ENCODE measurements at regions not wholly inside any gene's neighbourhood (a gene's known extent, or its start where the extent isn't known, plus 50 kb on each side); places are given as distances from the start of the nearest gene placed in this dataset.
A peak's percentile ranks its signal among the peaks of the same experiment; 100 is the strongest.

DNA sequence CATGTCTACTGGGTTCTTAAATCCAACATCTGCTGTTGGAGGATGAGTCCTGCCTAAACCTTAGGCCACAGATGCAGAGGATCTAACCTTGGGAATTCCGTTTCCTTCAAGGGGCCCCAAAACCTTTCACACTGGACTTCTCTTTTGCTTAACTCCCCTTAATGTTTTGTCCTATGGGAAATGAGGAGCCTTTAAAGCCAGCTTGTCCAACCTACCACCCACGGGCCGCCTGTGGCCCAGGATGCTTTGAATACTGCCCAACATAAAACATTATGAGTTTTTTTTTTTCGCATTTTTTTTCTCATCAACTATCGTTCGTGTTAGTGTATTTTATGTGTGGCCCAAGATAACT, 157.2 kb upstream of the SLC1A4 start:
- Histone ChIP-seq H3K27ac (peak overlapping the region; percentile 54 to 81 (median 74)), H3K4me1 (peaks cover 0 to 11% (median 8%) of the 10 kb centered on the region in 4 donors), H3K9me3 (no peaks in the 10 kb centered on the region), H3K4me3 (no peak overlapping the region), H3K27me3 (no peaks in the 10 kb centered on the region), H3K36me3 (no peaks in the 10 kb centered on the region)
- WGBS, 2 donors (ENCODE audit: low coverage in 1 of 2): 77 to 90% methylated on average over 5 to 6 of the region's 6 CpGs
- in situ Hi-C loops (cut with MboI; ENCODE audit: low pct_ligation_motif_present in 1 of 4, low pct_unique_long_range_greater_than_20kb in 1 of 4, low sequenced_read_pairs in 3 of 4) (no loop called here), intact Hi-C loops (cut with DNase I; ENCODE audit: low total_unique reads) (no loop called here)
- no peak for TF ChIP-seq POLR2AphosphoS5 (IDR thresholded peaks at IDR 0.05)
- no peak for TF ChIP-seq EP300 (IDR thresholded peaks at IDR 0.05; ENCODE audit: low read depth)
- TF ChIP-seq, protein P1, sequence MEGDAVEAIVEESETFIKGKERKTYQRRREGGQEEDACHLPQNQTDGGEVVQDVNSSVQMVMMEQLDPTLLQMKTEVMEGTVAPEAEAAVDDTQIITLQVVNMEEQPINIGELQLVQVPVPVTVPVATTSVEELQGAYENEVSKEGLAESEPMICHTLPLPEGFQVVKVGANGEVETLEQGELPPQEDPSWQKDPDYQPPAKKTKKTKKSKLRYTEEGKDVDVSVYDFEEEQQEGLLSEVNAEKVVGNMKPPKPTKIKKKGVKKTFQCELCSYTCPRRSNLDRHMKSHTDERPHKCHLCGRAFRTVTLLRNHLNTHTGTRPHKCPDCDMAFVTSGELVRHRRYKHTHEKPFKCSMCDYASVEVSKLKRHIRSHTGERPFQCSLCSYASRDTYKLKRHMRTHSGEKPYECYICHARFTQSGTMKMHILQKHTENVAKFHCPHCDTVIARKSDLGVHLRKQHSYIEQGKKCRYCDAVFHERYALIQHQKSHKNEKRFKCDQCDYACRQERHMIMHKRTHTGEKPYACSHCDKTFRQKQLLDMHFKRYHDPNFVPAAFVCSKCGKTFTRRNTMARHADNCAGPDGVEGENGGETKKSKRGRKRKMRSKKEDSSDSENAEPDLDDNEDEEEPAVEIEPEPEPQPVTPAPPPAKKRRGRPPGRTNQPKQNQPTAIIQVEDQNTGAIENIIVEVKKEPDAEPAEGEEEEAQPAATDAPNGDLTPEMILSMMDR (IDR thresholded peaks at IDR 0.05): no peak
- TF ChIP-seq POLR2A (IDR thresholded peaks at IDR 0.05): no peak
- no peak for DNase-seq

DNA sequence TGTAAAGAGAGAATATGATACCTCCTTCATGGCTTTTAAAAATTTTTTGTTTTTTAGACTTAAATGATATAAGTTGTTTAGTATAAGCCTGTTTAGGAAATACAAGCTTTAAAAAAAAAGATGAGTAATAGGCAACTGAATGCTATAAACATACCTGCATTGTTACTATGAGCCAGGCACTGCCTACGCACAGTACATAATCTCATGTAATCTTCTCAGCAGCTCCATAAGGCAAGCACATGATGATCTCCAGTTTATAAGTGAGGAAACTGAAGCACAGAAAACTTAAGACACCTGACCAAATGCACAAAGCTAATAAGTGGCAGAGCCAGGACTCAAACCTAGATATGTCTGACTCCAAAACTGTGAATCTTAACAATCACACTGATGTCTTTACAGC, 156.3 kb upstream of the SLC1A4 start:
- in situ Hi-C loops (cut with MboI; ENCODE audit: low pct_ligation_motif_present in 1 of 4, low pct_unique_long_range_greater_than_20kb in 1 of 4, low sequenced_read_pairs in 3 of 4) (no loop called here), intact Hi-C loops (cut with DNase I; ENCODE audit: low total_unique reads) (no loop called here)
- Histone ChIP-seq H3K4me1 (peaks cover 0 to 21% (median 9%) of the 10 kb centered on the region in 4 donors), H3K27ac (no peak overlapping the region), H3K9me3 (no peaks in the 10 kb centered on the region), H3K27me3 (no peaks in the 10 kb centered on the region), H3K4me3 (no peak overlapping the region), H3K36me3 (no peaks in the 10 kb centered on the region)
- no peak for DNase-seq
- no peak for TF ChIP-seq POLR2A (IDR thresholded peaks at IDR 0.05)
- TF ChIP-seq POLR2AphosphoS5 (IDR thresholded peaks at IDR 0.05): no peak
- TF ChIP-seq, protein P1 (IDR thresholded peaks at IDR 0.05): no peak
- TF ChIP-seq EP300 (IDR thresholded peaks at IDR 0.05; ENCODE audit: low read depth): no peak
- 97 to 100% methylated on average over 1 of the region's 1 CpG for WGBS, 2 donors (ENCODE audit: low coverage in 1 of 2)

DNA sequence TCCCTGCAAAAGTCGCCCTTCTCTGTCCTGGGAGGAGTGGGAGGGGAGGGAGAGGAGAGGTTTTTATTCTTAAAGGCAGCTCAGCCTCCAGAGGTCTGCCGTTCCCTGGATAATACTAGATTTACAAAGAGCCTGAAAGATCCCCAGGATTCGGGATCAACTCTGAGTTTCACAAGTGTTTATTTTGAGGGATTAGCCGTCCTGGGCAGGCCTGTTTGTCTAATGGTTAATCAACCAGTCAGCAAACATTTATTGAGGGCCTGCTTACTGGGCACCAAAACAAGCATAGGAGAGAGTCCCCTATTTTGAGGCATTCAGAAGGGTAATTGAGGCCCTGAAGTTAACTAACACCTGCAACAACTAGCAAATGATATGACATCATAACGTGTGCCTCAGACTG, 152.6 kb upstream of the SLC1A4 start:
- DNase-seq: no peak
- Histone ChIP-seq H3K4me1 (peaks cover 9 to 34% (median 15%) of the 10 kb centered on the region in 4 donors), H3K27ac (no peak overlapping the region), H3K36me3 (no peaks in the 10 kb centered on the region), H3K27me3 (no peaks in the 10 kb centered on the region), H3K9me3 (no peaks in the 10 kb centered on the region), H3K4me3 (no peak overlapping the region)
- WGBS, 2 donors (ENCODE audit: low coverage in 1 of 2): 50% methylated on average over 5 of the region's 5 CpGs; no CpG with 5 or more reads in 1 of the 2 donors
- TF ChIP-seq POLR2A (IDR thresholded peaks at IDR 0.05) (no peak), EP300 (IDR thresholded peaks at IDR 0.05; ENCODE audit: low read depth) (no peak), POLR2AphosphoS5 (IDR thresholded peaks at IDR 0.05) (no peak)
- TF ChIP-seq, protein P1 (IDR thresholded peaks at IDR 0.05): no peak
- in situ Hi-C loops (cut with MboI; ENCODE audit: low pct_ligation_motif_present in 1 of 4, low pct_unique_long_range_greater_than_20kb in 1 of 4, low sequenced_read_pairs in 3 of 4): no loop called here
- intact Hi-C loops (cut with DNase I; ENCODE audit: low total_unique reads): no loop called here

DNA sequence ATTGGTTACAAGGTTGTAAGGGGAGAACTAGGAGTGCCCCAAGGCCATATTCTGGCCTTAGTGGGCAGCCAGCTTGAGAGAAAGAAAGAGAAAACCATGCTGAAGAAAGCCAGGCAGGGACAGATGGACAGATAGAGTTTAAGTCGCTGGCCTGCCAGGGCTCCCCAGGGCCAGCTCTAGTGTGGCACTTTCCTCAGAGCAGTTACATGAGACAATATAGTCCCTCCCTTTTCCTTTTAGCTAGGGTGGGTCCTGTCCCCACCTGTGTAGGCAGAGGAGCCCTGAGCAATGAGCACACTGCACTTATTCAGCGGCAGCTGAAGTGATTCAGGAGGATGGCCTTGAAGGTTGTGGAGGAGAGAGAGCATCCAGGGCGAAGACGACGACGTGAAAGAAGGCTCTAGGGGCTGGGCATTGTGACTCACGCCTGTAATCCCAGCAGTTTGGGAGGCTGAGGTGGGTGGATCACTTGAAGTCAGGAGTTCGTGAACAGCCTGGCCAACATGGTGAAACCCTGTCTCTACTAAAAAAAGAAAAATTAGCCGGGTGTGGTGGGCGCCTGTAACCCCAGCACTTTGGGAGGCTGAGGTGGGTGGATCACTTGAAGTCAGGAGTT, 152.0 kb upstream of the SLC1A4 start:
- H3K4me1 ChIP-seq: peaks cover 9 to 33% (median 14%) of the 10 kb centered on the region in 4 donors
- 78 to 83% methylated on average over 6 to 10 of the region's 10 CpGs for WGBS, 2 donors (ENCODE audit: low coverage in 1 of 2)
- no peak overlapping the region for H3K4me3 ChIP-seq
- in situ Hi-C loops (cut with MboI; ENCODE audit: low pct_ligation_motif_present in 1 of 4, low pct_unique_long_range_greater_than_20kb in 1 of 4, low sequenced_read_pairs in 3 of 4): no loop called here
- H3K9me3 ChIP-seq: no peaks in the 10 kb centered on the region
- no peak for DNase-seq
- no peaks in the 10 kb centered on the region for H3K36me3 ChIP-seq
- H3K27ac ChIP-seq: peak overlapping the region in 2 of 4 donors; percentile 52 to 77
- TF ChIP-seq POLR2AphosphoS5 (IDR thresholded peaks at IDR 0.05): no peak
- TF ChIP-seq, protein P1 (IDR thresholded peaks at IDR 0.05): no peak
- TF ChIP-seq POLR2A (IDR thresholded peaks at IDR 0.05): no peak
- no peak for TF ChIP-seq EP300 (IDR thresholded peaks at IDR 0.05; ENCODE audit: low read depth)
- intact Hi-C loops (cut with DNase I; ENCODE audit: low total_unique reads): no loop called here
- no peaks in the 10 kb centered on the region for H3K27me3 ChIP-seq

Data from transverse colon (tissue), 4 donors.